ENCODE measurements at regions not wholly inside any gene's neighbourhood (a gene's known extent, or its start where the extent isn't known, plus 50 kb on each side); places are given as distances from the start of the nearest gene placed in this dataset.

GRCh38 chr1:189103956-189104355 lies 1373.7 kb downstream of the BRINP3 start:
- TF ChIP-seq CTCF (IDR thresholded peaks at IDR 0.05) (no peak), POLR2A (IDR thresholded peaks at IDR 0.05) (no peak)
